PC-9 (cell line): ENCODE measurements at regions not wholly inside any gene's neighbourhood (a gene's known extent, or its start where the extent isn't known, plus 50 kb on each side); places are given as distances from the start of the nearest gene placed in this dataset.

ENCODE experiments used
- BruUV-seq: library from RNA; stranded (reverse); fragments of 400-500 nt; replicated peaks from 2 replicates; lab custom pipeline; 2021; lab: Mats Ljungman, UMichigan
- CTCF ChIA-PET: fragments of 300-600 bp; sonication (Branson Sonifier 250); formaldehyde crosslinking; loops from one replicate; lab custom pipeline; 2022; ENCODE audit warnings: antibody characterized with exemption; lab: Charles Lee
- POLR2A ChIA-PET: fragments of 300-600 bp; sonication (Branson Sonifier 250); formaldehyde crosslinking; loops from one replicate; lab custom pipeline; 2022; ENCODE audit warnings: antibody characterized with exemption; ENCODE audit not compliant: unreplicated experiment; lab: Charles Lee
- DNase-seq, 2 experiments: peaks; one replicate each; pipeline versions ENCODE4 v3.0.0 to v3.0.0-alpha.2; 2015 to 2022; ENCODE audit warnings: mixed read lengths in 1 of 2
- H2AFZ ChIP-seq: fragments of 200-600 bp; sonication (generic); 2 replicates; pipeline ENCODE4 v1.8.1; 2017; ENCODE audit warnings: antibody characterized with exemption
- H3F3A ChIP-seq: fragments of 200-600 bp; sonication (generic); 2 replicates; pipeline ENCODE4 v1.8.1; 2017; ENCODE audit warnings: antibody characterized with exemption, mild to moderate bottlenecking, low read depth; ENCODE audit not compliant: insufficient read depth
- H3K27ac ChIP-seq: fragments of 200-600 bp; sonication (generic); 2 replicates; pipeline ENCODE4 v1.6.1; 2016; ENCODE audit warnings: mixed run types
- H3K27me3 ChIP-seq: fragments of 200-600 bp; sonication (generic); 2 replicates; pipeline ENCODE4 v1.6.1; 2016; ENCODE audit warnings: low read depth, mixed run types; ENCODE audit not compliant: insufficient read depth
- H3K36me3 ChIP-seq: fragments of 200-600 bp; sonication (generic); 2 replicates; pipeline ENCODE4 v1.6.1; 2016; ENCODE audit warnings: low read depth, mixed run types
- H3K4me1 ChIP-seq: fragments of 200-600 bp; sonication (generic); replicated peaks from 2 replicates; pipeline ENCODE4 v1.6.1; 2016; ENCODE audit warnings: mixed run types; ENCODE audit not compliant: insufficient read depth
- H3K4me2 ChIP-seq: fragments of 200-600 bp; sonication (generic); 2 replicates; pipeline ENCODE4 v1.6.1; 2017; ENCODE audit warnings: mixed run types
- H3K4me3 ChIP-seq: fragments of 200-600 bp; sonication (generic); 2 replicates; pipeline ENCODE4 v1.6.1; 2016; ENCODE audit warnings: mixed run types
- H3K79me2 ChIP-seq: fragments of 200-600 bp; sonication (generic); 2 replicates; pipeline ENCODE4 v1.6.1; 2017; ENCODE audit warnings: low read depth, mixed run types
- H3K9me2 ChIP-seq: fragments of 200-600 bp; sonication (generic); 2 replicates; pipeline ENCODE4 v1.8.1; 2017; ENCODE audit warnings: mild to moderate bottlenecking; ENCODE audit not compliant: insufficient read depth
- H3K9me3 ChIP-seq: fragments of 200-600 bp; sonication (generic); 2 replicates; pipeline ENCODE4 v1.8.1; 2016; ENCODE audit warnings: low read depth; ENCODE audit not compliant: insufficient read depth
- H4K20me1 ChIP-seq: fragments of 200-600 bp; sonication (generic); 2 replicates; pipeline ENCODE4 v1.8.1; 2017; ENCODE audit not compliant: insufficient read depth
- EZH2 ChIP-seq: fragments of 200-600 bp; sonication (generic); IDR thresholded peaks from 2 replicates; pipeline ENCODE4 v1.8.0; 2017; ENCODE audit warnings: antibody characterized with exemption, low read depth
- intact Hi-C: fragments of 100-400 bp; cut with micrococcal nuclease; formaldehyde crosslinking; loops from one replicate; pipeline ENCODE4 v1.10.0; 2022; ENCODE audit not compliant: unreplicated experiment
- TF ChIP-seq, protein P1 (sequence below): fragments of 200-600 bp; sonication (generic); conservative IDR thresholded peaks from 2 replicates; pipeline ENCODE4 v1.6.1; 2017; ENCODE audit warnings: mixed run types, antibody characterized with exemption, mild to moderate bottlenecking, moderate library complexity

GRCh38 chr13:33582121-33582520 lies 235.8 kb upstream of the RFC3 start:
- Histone ChIP-seq H3K27me3 (no peaks in the 10 kb centered on the region), H3K9me3 (no peaks in the 10 kb centered on the region; the same call in 1 of the 2 replicates), H3K36me3 (no peaks in the 10 kb centered on the region), H3K4me3 (no peak overlapping the region), H4K20me1 (no peaks in the 10 kb centered on the region), H3F3A (no peaks in the 10 kb centered on the region), H3K79me2 (no peaks in the 10 kb centered on the region), H3K9me2 (no peaks in the 10 kb centered on the region), H3K4me1 (no peaks in the 10 kb centered on the region), H3K4me2 (no peak overlapping the region), H3K27ac (no peak overlapping the region), H2AFZ (no peak overlapping the region)
- TF ChIP-seq EZH2: no peak
- TF ChIP-seq, protein P1, sequence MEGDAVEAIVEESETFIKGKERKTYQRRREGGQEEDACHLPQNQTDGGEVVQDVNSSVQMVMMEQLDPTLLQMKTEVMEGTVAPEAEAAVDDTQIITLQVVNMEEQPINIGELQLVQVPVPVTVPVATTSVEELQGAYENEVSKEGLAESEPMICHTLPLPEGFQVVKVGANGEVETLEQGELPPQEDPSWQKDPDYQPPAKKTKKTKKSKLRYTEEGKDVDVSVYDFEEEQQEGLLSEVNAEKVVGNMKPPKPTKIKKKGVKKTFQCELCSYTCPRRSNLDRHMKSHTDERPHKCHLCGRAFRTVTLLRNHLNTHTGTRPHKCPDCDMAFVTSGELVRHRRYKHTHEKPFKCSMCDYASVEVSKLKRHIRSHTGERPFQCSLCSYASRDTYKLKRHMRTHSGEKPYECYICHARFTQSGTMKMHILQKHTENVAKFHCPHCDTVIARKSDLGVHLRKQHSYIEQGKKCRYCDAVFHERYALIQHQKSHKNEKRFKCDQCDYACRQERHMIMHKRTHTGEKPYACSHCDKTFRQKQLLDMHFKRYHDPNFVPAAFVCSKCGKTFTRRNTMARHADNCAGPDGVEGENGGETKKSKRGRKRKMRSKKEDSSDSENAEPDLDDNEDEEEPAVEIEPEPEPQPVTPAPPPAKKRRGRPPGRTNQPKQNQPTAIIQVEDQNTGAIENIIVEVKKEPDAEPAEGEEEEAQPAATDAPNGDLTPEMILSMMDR: no peak
- intact Hi-C loops: no loop called here
- no peak for DNase-seq
- ChIA-PET CTCF (no interaction called here), POLR2A (no interaction called here)
- BruUV-seq: no TSS peak

GRCh38 chr13:33583398-33583797 lies 234.6 kb upstream of the RFC3 start:
- Histone ChIP-seq H3K27me3 (no peaks in the 10 kb centered on the region), H3K9me3 (no peaks in the 10 kb centered on the region; the same call in 1 of the 2 replicates), H3K4me2 (no peak overlapping the region), H3F3A (no peaks in the 10 kb centered on the region), H2AFZ (no peak overlapping the region), H3K9me2 (no peaks in the 10 kb centered on the region), H3K27ac (no peak overlapping the region), H4K20me1 (no peaks in the 10 kb centered on the region), H3K36me3 (no peaks in the 10 kb centered on the region), H3K79me2 (no peaks in the 10 kb centered on the region), H3K4me3 (no peak overlapping the region), H3K4me1 (no peaks in the 10 kb centered on the region)
- intact Hi-C loops: no loop called here
- ChIA-PET POLR2A (no interaction called here), CTCF (no interaction called here)
- no peak for DNase-seq
- TF ChIP-seq, protein P1: no peak
- no TSS peak for BruUV-seq

GRCh38 chr13:33590936-33591335 lies 227.0 kb upstream of the RFC3 start:
- H4K20me1 ChIP-seq: no peaks in the 10 kb centered on the region
- no peaks in the 10 kb centered on the region for H3K4me1 ChIP-seq
- intact Hi-C loops: no loop called here
- no peaks in the 10 kb centered on the region for H3K36me3 ChIP-seq
- H2AFZ ChIP-seq: no peak overlapping the region
- no peaks in the 10 kb centered on the region for H3K79me2 ChIP-seq
- DNase-seq: no peak
- no peak overlapping the region for H3K4me2 ChIP-seq
- no peaks in the 10 kb centered on the region for H3K27me3 ChIP-seq
- no peak overlapping the region for H3K27ac ChIP-seq
- TF ChIP-seq EZH2: no peak
- TF ChIP-seq, protein P1: no peak
- H3K9me2 ChIP-seq: no peaks in the 10 kb centered on the region
- BruUV-seq: no TSS peak
- no peaks in the 10 kb centered on the region for H3F3A ChIP-seq
- H3K4me3 ChIP-seq: no peak overlapping the region
- H3K9me3 ChIP-seq: no peaks in the 10 kb centered on the region
- ChIA-PET POLR2A (no interaction called here), CTCF (no interaction called here)
